22Rv1 (cell line): ENCODE measurements at regions not wholly inside any gene's neighbourhood (a gene's known extent, or its start where the extent isn't known, plus 50 kb on each side); places are given as distances from the start of the nearest gene placed in this dataset.

ENCODE experiments used
- CTCF ChIP-seq: fragments of 450-650 bp; IDR thresholded peaks from 2 replicates; pipeline ENCODE4 v1.5.1; 2017; ENCODE audit warnings: mild to moderate bottlenecking
- ZFX ChIP-seq: fragments of 450-650 bp; IDR thresholded peaks from 2 replicates; pipeline ENCODE4 v1.6.1; 2017; ENCODE audit warnings: antibody characterized with exemption, borderline replicate concordance

GRCh38 chr11:29032384-29033149 lies 924.4 kb downstream of the METTL15 start:
- TF ChIP-seq CTCF (no peak), ZFX (no peak)
